Fibroblast of lung (primary cell): ENCODE measurements at regions not wholly inside any gene's neighbourhood (a gene's known extent, or its start where the extent isn't known, plus 50 kb on each side); places are given as distances from the start of the nearest gene placed in this dataset.
A peak's percentile ranks its signal among the peaks of the same experiment; 100 is the strongest.

Experiments
- DNase-seq, 2 donors: peaks; one replicate each; pipeline versions ENCODE4 v3.0.0 to v3.0.0-alpha.2; 2010; ENCODE audit warnings: low read depth in 2 of 2
- H2AFZ ChIP-seq: 2 replicates; pipeline ENCODE4 v1.5.1; 2012; ENCODE audit warnings: low read length, control low read depth, inconsistent platforms
- H3K27ac ChIP-seq: 2 replicates; pipeline ENCODE4 v1.5.1; 2011; ENCODE audit warnings: low read length, control low read depth; ENCODE audit not compliant: insufficient read depth
- H3K27me3 ChIP-seq: 2 replicates; pipeline ENCODE4 v1.5.1; 2011; ENCODE audit warnings: mild to moderate bottlenecking, low read length; ENCODE audit not compliant: control insufficient read depth, insufficient read depth
- H3K36me3 ChIP-seq: 2 replicates; pipeline ENCODE4 v1.5.1; 2011; ENCODE audit warnings: low read length; ENCODE audit not compliant: control insufficient read depth, insufficient read depth
- H3K4me1 ChIP-seq: 2 replicates; pipeline ENCODE4 v1.5.1; 2011; ENCODE audit warnings: low read length; ENCODE audit not compliant: control insufficient read depth, insufficient read depth; ENCODE audit errors: extremely low read depth
- H3K4me2 ChIP-seq: 2 replicates; pipeline ENCODE4 v1.5.1; 2011; ENCODE audit warnings: low read length, control low read depth; ENCODE audit not compliant: insufficient read depth; ENCODE audit errors: extremely low read depth
- H3K4me3 ChIP-seq, 4 experiments: fragments of 200-600 bp in 1 of 4; sonication (generic) in 1 of 4; replicated peaks in 1 of 4; 2 replicates each; pipeline ENCODE4 v1.5.1; 2011 to 2016; ENCODE audit warnings: low read length in 4 of 4, low read depth in 3 of 4, mild to moderate bottlenecking in 3 of 4, control low read depth in 2 of 4, inconsistent platforms in 1 of 4, mixed read lengths in 1 of 4; ENCODE audit not compliant: insufficient read depth in 1 of 4; ENCODE audit errors: control extremely low read depth in 1 of 4
- H3K79me2 ChIP-seq: 2 replicates; pipeline ENCODE4 v1.5.1; 2012; ENCODE audit warnings: mild to moderate bottlenecking, low read length, inconsistent platforms; ENCODE audit not compliant: control insufficient read depth, insufficient read depth
- H3K9ac ChIP-seq: 2 replicates; pipeline ENCODE4 v1.5.1; 2011; ENCODE audit warnings: mild to moderate bottlenecking, low read length, control low read depth; ENCODE audit not compliant: insufficient read depth
- H3K9me3 ChIP-seq: 2 replicates; pipeline ENCODE4 v1.5.1; 2012; ENCODE audit warnings: low read depth, low read length; ENCODE audit not compliant: control insufficient read depth, insufficient read depth
- H4K20me1 ChIP-seq: 2 replicates; pipeline ENCODE4 v1.5.1; 2011; ENCODE audit warnings: low read length; ENCODE audit not compliant: control insufficient read depth, insufficient read depth; ENCODE audit errors: extremely low read depth
- CTCF ChIP-seq, 2 donors: IDR thresholded peaks in 1 of 2; conservative IDR thresholded peaks in 1 of 2; 1 replicate in 1 of 2; 2 replicates in 1 of 2; pipeline ENCODE4 v1.5.1; 2011 to 2012; ENCODE audit warnings: low read length in 2 of 2, control low read depth in 1 of 2, inconsistent platforms in 1 of 2, low read depth in 1 of 2, mild to moderate bottlenecking in 1 of 2
- EZH2 ChIP-seq: IDR thresholded peaks from 2 replicates; pipeline ENCODE4 v1.5.1; 2012; ENCODE audit warnings: low read length, control low read depth, mild to moderate bottlenecking; ENCODE audit errors: missing control alignments

GRCh38 chr13:107211073-107211472 lies 643.1 kb upstream of the ARGLU1 start:
- peak; percentile 87 to 92 for DNase-seq

GRCh38 chr13:107210723-107211030 lies 642.7 kb upstream of the ARGLU1 start:
- Histone ChIP-seq H3K4me2 (peak overlapping the region; percentile 13), H3K4me3 (peak overlapping the region in 2 of 4 experiments; percentile 18 to 44), H3K4me1 (no peaks in the 10 kb centered on the region), H3K27me3 (no peaks in the 10 kb centered on the region), H4K20me1 (no peaks in the 10 kb centered on the region), H3K27ac (no peak overlapping the region), H3K9ac (no peak overlapping the region), H3K36me3 (no peaks in the 10 kb centered on the region), H2AFZ (no peak overlapping the region), H3K9me3 (no peaks in the 10 kb centered on the region), H3K79me2 (no peaks in the 10 kb centered on the region)
- no peak for TF ChIP-seq CTCF (conservative IDR thresholded peaks at IDR 0.05 in 1 of 2, IDR thresholded peaks at IDR 0.05 in 1 of 2; ENCODE audit: low read depth in 1 of 2, low read length in 2 of 2)
- TF ChIP-seq EZH2, result no peak
- DNase-seq, result peak; percentile 20 to 23

More at GRCh38 chr13:107211073-107211472, 643.1 kb upstream of the ARGLU1 start:
- Histone ChIP-seq H3K9ac (no peak overlapping the region), H3K4me3 (peak overlapping the region in 1 of 4 experiments; percentile 18), H3K4me1 (no peaks in the 10 kb centered on the region), H4K20me1 (no peaks in the 10 kb centered on the region), H3K36me3 (no peaks in the 10 kb centered on the region), H3K27ac (no peak overlapping the region), H3K27me3 (no peaks in the 10 kb centered on the region), H3K79me2 (no peaks in the 10 kb centered on the region), H2AFZ (no peak overlapping the region), H3K4me2 (peak overlapping the region; percentile 13), H3K9me3 (no peaks in the 10 kb centered on the region)
- no peak for TF ChIP-seq EZH2
- TF ChIP-seq CTCF (conservative IDR thresholded peaks at IDR 0.05 in 1 of 2, IDR thresholded peaks at IDR 0.05 in 1 of 2; ENCODE audit: low read depth in 1 of 2, low read length in 2 of 2), result peak; percentile 98 to 99

- Histone ChIP-seq H3K27ac (no peak overlapping the region), H4K20me1 (no peaks in the 10 kb centered on the region), H3K9me3 (no peaks in the 10 kb centered on the region), H3K4me2 (peak overlapping the region; percentile 13), H3K4me1 (no peaks in the 10 kb centered on the region), H3K4me3 (peak overlapping the region in 2 of 4 experiments; percentile 18 to 44), H3K9ac (no peak overlapping the region), H3K27me3 (no peaks in the 10 kb centered on the region), H3K79me2 (no peaks in the 10 kb centered on the region), H3K36me3 (no peaks in the 10 kb centered on the region), H2AFZ (no peak overlapping the region)
- DNase-seq, result peak; percentile 47 to 74
- TF ChIP-seq EZH2 (no peak), CTCF (conservative IDR thresholded peaks at IDR 0.05 in 1 of 2, IDR thresholded peaks at IDR 0.05 in 1 of 2; ENCODE audit: low read depth in 1 of 2, low read length in 2 of 2) (no peak)
These were observed 642.1 kb upstream of the ARGLU1 start for GRCh38 chr13:107209824-107210722.
